ENCODE measurements at regions not wholly inside any gene's neighbourhood (a gene's known extent, or its start where the extent isn't known, plus 50 kb on each side); places are given as distances from the start of the nearest gene placed in this dataset.
"Not testable (repeated sequence)": the region's sequence is repeated elsewhere in the genome, so short reads cannot be mapped to it uniquely, and the experiment has no call there.

DNA sequence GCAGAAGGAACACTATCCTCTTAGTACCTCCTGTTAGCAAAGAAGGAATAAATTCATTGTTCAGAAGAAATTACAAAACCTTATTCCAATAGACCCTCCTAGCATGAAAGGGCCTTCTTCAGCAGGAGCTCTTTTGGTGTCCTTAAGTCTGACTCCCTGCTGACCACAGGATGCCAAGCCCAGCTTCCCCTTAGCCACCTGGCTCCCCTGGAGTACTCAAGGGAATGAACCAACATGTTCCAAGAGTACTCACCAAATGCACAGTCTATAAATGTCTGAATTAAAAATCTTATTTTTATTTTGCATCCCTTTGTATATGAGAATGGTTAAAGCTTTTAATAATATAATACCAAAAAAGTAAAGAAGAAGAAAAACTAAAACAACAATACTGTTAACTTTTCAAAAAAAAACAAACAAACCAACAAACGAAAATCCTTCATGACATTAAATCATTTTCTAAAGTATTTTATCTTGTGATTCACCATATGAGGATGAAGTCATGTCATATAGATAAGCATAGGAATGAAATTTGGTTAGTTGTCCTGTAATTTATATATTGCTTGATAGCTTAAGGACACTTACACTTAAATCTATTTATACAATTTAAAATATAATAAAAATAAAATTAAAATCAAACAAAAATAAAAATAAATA lies 1355.1 kb downstream of the HACE1 start:
- DNase-seq: no peak

DNA sequence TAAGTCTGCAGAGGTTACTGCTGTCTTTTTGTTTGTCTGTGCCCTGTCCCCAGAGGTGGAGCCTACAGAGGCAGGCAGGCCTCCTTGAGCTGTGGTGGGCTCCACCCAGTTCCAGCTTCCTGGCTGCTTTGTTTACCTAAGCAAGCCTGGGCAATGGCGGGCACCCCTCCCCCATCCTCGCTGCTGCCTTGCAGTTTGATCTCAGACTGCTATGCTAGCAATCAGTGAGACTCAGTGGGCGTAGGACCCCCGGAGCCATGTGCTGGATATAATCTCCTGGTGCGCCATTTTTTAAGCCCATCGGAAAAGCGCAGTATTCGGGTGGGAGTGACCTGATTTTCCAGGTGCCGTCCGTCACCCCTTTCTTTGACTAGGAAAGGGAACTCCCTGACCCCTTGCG lies 1363.1 kb downstream of the HACE1 start:
- not testable (repeated sequence) for DNase-seq

DNA sequence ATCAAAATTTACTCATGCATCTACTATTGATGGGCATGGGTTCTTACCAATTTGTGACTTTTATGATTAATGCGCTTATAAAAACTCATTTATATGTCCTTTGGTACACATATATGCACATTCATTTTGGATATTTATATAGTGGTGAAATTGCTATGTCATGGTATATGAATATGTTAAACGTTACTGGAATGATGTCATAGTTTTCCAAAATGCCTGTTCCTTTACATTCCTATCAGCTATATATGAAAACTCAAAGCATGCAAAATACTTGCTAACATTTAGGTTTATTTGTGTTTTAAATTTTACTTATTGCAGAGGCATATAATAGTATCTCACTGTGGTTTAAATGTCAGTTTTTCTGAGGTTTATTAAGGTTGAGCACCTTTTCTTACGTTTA lies 1403.1 kb downstream of the HACE1 start:
- no peak for DNase-seq

DNA sequence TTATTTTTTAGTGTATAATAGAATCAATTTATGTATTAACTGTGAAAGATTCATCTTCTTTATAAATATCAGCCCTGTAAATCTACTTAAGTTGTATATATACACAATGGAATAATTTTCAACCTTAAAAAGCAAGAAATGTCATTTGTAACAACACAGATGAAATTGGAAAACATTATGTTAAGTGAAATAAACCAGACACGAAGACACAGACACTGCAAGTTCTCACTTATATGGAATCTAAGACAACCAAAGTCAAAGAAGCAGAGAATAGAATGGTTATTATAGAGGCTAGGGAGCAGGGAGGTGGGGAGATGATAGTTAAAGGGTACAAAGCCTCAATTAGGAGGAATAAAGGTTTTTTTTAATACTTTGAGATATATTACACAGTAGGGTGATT lies 1404.4 kb downstream of the HACE1 start:
- DNase-seq: no peak

DNA sequence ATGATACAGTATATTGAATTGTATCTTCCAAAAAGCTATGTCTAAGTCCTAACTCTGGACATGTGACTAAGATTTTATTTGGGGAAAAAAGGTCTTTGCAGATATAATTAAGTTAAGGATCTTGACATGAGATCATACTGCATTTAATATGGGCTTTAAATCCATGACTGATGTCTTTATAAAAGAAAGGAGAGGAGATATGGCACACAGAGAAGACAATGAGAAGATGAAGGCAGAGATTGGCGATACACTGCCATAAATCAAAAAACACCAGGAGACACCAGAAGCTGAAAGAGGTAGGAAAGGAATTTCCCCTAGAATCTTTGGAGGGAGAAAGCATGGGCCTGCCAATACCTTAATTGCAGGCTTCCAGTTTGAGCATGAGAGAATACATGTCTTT lies 1450.2 kb downstream of the HACE1 start:
- DNase-seq: no peak

DNA sequence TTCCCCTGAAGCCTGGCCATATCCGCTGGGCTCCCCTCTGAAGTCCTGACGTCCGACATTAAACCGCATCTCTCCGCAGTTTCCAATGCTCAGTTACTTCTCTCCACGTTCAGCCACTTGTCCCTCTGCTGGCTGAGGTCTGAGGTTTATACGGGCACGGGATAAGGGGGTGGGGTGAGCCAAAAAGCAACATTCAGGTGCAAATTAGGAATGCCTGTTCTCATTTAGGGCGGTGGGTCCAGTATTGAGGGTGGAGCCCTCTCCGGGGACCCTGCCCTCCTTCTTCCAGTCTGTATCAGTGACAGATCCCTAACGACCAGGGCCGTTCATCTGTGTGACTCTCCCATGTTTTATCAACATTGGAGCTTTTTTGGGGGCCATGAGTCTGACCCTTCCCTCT lies 1454.4 kb downstream of the HACE1 start:
- DNase-seq: no peak

DNA sequence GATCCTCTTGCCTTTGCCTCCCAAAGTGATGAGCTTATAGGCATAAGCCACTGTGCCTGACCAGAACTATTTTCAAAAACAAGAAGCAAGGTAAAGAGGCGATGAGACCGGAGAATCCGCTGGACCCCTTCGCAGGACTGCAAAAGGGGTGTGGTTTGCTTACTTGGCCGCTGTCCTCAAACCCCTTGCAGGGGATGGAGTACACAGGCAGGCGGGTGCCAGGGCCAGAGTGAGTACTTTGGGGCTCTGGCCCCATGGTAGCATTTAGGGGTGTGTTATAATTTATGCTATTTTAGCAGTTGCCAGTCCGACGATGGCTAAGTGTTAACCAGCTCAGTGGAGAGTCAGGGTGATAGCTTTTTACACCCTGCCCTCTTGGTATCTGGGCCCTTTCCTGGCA lies 1454.9 kb downstream of the HACE1 start:
- no peak for DNase-seq

DNA sequence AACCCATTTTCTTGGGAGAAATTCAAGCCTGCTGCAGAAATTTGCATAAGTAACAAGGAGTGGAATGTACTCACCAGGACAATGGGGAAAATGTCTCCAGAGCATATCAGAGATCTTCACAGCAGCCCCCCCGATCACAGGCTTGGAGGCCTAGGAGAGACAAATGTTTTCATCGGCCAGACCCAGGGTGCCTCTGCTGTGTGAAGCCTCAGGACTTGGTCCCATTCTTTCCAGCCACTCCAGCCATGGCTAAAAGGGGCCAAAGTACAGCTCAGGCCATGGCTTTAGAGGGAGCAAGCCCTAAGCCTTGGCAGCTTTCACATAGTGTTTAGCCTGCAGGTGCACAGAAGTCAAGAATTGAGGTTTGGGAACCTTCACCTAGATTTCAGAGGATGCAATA lies 1463.0 kb downstream of the HACE1 start:
- no peak for DNase-seq

DNA sequence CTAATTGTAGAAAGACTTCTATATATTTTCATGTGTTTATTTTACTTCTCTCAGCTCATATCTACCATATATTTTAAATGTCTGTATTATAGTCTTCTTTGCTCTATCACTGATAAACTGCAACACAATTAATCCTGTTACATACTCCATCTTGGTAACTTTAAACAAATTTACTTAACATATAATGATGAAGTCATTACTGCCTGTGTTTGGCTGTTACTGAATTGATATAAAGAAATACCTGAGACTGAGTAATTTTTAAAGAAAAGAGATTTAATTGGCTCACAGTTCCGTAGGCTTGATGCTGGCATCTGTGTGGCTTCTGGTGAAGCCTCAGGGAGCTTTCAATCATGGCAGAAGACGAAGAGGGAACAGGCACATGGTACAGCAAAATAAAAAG lies 1480.4 kb downstream of the HACE1 start:
- DNase-seq: no peak

DNA sequence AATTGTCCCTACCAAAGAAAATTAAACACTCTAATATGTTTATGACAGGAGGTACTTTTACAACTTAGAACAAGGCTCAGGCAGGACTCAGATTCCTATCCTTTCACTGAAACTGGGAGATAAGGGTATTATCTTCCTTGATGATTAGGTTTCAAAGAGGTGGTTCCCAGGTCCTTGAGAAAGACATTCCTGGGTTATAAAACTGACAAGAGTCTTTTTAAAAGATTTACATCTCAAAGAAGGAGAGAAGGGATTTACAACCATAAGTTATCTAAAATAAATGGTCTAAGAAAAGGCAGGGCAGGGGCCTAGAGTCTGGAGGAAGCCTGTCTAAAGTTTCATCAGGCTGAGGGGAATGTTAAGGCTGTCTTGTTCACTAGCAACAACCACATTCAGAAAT lies 1492.5 kb downstream of the HACE1 start:
- DNase-seq: no peak

DNA sequence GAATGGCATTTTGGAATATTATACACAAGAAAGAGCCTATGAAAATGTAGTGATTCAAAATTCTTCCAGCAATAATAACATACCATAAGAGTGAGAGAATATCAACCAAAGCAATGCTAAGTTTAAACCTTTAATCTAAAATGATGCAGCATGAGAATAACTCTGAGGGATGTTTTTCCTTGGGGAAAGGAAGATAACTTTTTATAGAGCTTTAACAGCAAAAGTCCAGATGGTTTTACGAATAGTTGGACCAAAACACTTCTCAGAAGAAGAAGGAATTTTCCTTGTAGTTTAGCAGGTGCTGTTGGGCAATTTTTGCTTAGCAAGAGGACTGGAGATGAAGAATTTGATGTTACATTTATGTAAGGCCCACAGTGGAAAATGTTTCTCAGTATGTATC lies 1503.2 kb downstream of the HACE1 start:
- DNase-seq: no peak

DNA sequence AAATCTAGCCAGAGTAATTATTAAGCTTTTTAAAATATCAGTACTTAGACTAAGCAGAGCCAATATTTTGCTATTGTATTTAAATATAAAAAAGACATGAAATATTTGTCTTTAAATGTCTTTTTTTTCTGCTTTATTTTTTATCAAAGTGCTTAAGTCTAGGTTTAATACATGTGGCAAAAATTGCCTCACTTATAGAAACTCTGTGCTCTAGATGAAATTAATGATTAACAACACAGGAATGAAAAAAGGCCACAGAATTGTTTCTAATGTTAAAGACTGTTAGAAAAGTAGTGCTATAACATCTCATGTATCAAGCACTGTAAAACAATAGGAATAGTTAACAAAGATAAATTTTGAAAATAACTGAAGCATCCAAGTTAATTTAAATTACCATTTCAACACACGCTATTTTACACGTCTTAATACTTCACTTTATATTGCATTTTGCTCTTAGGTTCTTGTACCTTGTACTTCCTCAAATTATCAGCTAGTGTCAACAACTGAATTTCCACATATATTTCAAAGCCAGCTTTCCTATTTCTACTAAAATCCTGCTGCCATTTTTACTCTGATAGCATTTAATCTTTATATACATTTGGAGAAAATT lies 1515.1 kb downstream of the HACE1 start:
- no peak for DNase-seq

DNA sequence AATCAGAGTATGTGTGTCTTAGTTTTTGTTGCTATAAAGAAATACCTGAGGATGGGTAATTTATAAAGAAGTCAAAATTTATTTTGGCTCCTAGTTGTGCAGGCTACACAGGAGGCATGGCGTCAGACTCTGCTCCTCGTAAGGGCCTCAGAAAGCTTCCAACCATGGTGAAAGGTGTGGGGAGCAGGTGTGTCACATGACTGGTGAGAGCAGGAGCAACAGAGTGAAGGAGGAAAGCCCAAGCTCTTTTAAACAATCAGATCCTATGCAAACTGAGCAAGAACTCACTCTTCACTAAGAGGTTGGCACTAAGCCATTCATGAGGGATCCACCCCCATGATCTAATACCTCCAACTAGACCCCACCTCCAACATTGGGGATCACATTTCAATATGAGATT lies 1524.3 kb downstream of the HACE1 start:
- no peak for DNase-seq

DNA sequence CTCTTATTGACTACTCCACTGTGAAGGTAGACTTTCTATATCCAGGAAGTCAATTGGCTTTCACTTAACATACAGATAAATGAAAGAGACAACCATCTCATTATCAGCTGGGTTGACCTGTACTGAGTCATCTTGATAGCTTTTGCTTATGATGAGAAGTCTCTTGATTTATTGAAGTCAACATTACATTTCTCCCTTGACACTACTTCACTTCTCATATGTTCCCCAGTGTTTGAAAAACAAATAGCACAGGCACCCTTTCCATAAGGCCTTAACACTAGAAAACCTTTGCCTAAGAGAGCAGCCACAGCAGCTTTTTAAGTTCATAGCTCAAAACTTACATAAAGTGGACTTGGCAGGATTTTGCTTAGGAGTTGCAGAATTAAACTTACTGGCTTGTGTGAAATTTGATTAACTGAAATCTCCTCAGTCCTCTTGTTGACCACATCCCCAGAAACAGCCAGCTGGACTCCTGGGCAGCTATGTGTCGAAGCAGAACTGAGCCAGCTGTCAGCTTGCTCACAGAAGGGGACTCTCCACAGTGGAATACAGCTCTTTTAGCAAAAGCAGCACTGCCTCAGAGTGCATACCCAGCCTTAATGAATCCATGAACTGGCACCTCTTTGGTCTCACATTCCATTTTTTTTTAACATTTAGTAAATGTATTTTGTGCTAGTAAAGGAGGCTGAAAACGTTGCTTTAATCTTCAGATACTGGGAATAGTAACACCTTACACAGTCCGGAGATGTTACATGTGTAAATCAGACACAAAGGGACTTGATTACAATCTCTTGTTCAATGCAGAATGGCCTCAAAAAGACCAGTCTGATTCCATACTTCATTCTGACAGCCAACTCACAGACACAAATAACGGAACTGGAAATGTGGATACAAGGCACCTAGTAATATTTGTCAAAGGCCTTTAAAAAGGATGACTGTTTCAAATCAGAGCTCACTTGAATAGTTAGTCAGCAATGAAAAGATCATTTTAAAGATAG lies 1532.7 kb downstream of the HACE1 start:
- DNase-seq: peak; percentile 68 to 77

DNA sequence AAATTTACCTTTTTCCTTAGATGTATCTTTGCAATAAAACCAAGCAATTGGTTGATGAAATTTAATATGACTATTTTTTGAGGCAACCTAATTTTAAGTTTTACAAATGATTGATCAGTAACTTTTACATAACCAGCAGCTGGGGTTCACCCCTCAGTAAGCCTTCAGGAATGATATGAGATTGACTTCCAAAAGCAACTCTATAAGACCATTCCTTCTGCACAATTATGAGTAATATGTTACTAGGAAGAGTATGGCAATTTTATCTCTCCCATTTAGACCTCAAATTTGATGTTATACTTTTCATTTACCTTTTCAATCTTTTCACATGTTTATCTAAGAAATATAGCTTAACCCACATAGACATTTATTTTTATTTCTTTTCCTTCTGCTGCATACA lies 1546.3 kb downstream of the HACE1 start:
- DNase-seq: no peak

DNA sequence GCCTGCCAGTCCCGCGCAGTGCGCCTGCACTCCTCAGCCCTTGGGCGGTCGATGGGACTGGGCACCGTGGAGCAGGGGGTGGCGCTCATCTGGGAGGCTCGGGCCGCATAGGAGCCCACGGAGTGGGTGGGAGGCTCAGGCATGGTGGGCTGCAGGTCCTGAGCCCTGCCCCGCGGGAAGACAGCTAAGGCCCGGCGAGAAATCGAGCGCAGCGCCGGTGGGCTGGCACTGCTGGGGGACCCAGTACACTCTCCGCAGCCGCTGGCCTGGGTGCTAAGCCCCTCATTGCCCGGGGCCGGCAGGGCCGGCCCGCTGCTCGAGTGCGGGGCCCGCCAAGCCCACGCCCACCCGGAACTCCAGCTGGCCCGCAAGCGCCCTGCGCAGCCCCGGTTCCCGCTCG lies 1565.3 kb downstream of the HACE1 start:
- DNase-seq: not testable (repeated sequence)

DNA sequence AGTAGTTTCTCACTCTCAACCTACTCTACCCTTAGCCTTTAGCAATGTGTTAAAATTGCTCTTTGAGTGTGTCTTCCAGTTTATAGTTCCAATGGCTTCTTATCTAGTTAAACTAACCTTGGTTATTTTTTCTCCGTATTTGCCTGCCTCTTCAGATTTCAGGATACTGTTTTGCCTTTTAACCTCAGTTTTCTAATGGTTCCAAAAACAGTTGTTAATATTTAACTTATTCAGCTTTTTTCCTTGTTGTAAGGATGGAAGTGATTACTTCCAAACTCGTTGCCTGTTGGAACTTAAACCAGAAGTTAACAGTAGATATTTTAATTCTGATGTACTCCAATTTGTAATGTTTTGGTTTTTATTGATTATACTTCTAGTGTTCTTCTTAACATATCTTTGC lies 1574.9 kb downstream of the HACE1 start:
- DNase-seq: no peak

DNA sequence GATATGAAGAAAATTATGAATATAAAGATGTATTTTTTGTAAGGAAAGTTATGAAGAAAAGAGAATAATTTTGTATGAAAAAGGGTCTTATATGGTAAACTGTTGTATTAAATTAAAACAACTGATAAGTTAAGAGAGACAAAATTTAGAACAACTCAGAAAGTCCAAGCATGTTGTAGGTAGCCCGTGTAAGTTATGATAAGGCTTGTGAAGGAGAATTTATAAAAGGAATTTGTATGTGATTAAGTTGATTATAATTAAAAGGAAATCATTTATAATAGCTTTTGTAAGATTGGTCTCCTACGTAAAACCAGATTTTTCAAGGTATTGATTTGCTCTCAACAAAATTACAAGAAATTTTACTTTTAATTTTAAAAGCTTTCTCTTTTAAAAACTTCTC lies 1579.3 kb downstream of the HACE1 start:
- DNase-seq: no peak

DNA sequence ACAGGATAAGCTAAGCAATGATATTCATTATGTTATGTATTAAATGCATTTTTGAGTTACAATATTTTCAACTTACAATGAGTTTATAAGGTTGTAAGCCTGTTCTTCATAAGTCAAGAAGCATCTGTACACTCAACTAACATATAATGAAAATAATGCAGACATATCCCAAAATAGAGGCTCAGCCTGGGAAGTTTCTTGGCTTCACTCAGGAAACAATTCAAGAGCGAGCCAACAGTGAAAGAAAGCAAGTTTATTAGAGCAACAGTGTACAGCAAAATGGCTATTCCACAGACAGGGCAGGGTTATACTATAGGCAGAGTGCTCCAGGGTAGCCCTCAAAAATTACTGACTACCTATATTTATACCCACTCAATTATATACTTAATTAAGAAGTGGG lies 1581.8 kb downstream of the HACE1 start:
- no peak for DNase-seq

DNA sequence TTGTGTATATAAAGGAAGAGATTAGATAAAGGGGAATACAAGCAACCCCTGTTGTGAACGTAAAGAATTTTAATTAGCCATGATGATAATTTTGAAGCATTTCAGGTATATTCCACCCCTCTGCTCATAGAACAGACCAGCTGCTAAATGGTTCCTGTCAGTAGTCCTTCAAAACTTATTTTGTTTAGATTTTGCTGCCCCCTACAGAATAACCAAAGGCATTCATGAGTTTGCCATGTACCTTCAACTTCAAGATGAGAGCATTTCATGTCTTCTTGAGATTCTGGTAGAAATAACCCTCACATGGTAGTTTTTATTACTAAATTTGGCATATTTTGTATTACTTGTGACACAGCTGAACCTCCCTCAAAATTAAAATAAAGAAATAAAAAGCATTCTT lies 1586.7 kb downstream of the HACE1 start:
- DNase-seq: peak; percentile 28 to 29

DNA sequence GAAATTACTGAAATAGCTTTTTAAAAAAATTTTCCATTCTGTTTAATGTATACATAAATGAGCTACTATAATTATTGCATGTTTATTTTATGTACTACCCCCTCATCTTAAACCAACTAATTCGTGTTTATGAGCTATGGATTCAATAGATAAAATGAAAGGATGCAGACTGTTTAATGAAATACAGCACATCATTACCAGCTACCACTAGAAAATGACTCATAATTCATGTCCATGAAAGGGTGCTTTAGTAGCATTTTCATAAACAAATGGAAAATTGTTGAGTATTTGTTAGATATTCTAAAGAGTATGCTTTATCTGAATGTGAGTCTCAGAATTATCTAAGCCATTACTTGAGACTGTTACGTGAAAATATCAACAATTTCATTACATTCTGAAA lies 1590.1 kb downstream of the HACE1 start:
- DNase-seq: no peak

DNA sequence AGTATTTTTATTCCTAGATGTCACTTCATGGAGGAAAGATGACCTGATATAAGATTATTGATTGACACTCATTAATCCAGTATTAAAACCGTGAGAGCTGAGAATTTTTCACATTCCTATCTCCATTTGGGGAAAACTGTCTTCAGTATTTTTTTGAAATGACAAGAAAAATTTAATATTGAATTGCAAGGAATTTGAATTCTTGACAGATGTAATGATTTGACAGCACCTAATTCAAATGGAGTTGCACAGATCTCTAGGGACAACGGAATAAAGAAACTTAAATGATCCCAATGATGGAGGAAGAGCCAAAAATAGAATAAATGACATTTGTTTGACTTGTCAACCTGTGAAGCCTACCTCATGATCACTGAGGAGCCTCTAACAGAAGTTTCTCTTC lies 1591.4 kb downstream of the HACE1 start:
- no peak for DNase-seq

DNA sequence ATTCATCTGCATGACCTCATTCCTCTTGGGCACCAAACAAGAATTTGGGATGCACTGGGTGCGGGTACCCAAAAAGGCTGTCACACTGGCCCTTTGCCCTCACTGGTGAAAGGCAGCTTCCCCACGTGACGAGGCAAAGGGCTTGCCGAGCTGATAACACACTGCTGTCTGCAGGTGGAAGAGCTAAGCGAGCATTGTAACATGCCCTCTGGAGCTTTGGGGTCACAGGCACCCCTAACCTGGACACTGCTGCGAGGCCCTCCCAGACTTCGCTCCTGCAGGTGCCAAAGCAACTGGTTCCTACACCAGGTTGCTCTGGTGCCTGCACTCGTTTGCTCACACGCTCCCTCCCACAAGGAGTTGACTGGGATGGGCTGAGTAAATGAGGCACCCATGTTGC lies 1595.7 kb downstream of the HACE1 start:
- DNase-seq: no peak

DNA sequence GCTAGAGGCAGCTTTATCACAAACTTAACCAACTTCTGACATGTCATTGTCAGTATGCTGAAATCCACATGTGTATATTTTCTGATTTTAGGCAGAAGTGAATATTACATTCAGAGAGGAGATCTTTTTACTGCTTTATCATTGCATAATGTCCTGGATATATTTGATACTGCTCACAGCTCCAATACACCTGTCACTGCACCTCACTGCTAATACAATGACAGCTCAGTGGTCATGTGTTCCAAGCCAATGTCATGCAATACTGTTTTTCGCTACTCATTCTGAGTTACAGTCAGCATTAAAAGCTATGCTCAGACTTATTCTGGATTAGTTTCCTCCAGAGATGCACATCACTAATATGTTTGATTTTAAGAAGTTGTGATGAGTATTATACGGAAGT lies 1604.6 kb downstream of the HACE1 start:
- no peak for DNase-seq

Data from SHP77 (cell line).